ENCODE measurements at regions not wholly inside any gene's neighbourhood (a gene's known extent, or its start where the extent isn't known, plus 50 kb on each side); places are given as distances from the start of the nearest gene placed in this dataset.

DNA sequence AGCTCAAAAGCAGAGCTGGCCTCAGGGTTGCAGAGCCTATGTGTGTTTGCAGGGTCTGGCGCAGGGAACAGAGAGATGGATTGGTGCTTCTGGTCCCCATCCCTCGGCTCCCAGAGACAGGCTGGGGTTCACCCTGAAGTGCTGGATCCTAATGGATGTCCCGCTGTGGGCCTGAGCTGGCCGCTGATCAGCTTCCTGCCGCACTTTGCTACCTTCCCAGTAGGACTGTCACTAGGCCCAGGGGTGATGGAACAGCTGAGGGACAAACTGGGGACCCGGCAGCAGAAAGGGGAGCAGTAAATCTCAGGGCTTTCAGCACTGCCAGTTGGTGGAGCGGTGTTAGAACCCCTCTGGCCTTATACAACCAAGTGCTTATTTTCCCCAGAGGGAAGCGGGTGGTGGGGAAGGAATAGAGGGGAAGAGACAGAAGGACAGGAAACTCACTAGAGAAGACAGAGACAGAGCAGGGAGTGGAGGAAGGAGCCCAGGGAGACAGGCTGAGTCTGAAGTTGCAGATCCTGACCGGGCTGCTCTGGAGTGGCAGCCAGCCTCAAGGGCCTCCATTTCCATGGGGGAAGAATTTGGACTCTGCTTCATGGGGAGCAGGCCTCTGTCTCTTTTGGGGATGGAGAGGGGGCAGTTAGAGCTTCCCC is 78.6 kb downstream of the MRM1 start:
- DNase-seq: no peak
- TF ChIP-seq, protein P1, sequence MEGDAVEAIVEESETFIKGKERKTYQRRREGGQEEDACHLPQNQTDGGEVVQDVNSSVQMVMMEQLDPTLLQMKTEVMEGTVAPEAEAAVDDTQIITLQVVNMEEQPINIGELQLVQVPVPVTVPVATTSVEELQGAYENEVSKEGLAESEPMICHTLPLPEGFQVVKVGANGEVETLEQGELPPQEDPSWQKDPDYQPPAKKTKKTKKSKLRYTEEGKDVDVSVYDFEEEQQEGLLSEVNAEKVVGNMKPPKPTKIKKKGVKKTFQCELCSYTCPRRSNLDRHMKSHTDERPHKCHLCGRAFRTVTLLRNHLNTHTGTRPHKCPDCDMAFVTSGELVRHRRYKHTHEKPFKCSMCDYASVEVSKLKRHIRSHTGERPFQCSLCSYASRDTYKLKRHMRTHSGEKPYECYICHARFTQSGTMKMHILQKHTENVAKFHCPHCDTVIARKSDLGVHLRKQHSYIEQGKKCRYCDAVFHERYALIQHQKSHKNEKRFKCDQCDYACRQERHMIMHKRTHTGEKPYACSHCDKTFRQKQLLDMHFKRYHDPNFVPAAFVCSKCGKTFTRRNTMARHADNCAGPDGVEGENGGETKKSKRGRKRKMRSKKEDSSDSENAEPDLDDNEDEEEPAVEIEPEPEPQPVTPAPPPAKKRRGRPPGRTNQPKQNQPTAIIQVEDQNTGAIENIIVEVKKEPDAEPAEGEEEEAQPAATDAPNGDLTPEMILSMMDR (IDR thresholded peaks at IDR 0.05; ENCODE audit: low read depth, low read length): no peak
- no peaks in the 10 kb centered on the region for H3K36me3 ChIP-seq
- no peak overlapping the region for H3K27ac ChIP-seq
- no peaks in the 10 kb centered on the region for H3K9me3 ChIP-seq (ENCODE audit: severe bottlenecking)
- no peaks in the 10 kb centered on the region for H3K27me3 ChIP-seq (ENCODE audit: insufficient read depth, low read depth, severe bottlenecking)
- H3K4me3 ChIP-seq (ENCODE audit: low read depth, low read length): no peak overlapping the region

DNA sequence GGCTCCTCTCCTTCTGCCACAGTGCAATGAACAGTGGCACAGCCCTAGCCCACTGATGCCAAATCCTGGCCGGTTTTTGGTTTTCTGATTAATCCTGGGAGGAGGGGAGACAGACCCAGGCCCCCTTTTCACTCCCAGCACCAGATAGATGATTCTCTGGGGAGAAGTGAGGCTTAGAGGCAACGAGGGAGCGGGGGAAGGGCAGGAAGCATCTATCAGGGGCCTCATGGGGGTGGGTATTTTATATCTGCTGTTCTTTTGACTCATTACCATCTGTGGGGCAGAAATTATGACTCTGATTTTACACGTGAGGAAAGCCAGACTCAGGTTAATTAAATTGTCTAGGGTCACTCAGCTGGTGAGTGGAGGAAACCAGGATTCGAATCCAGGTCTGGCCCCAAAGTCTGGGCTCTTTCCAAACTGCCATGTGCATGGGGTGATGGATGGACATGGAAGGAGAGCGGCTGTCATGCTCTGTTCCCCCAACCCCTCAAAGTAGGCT is 79.4 kb downstream of the MRM1 start:
- Histone ChIP-seq H3K27ac (no peak overlapping the region), H3K27me3 (ENCODE audit: insufficient read depth, low read depth, severe bottlenecking) (no peaks in the 10 kb centered on the region), H3K4me3 (ENCODE audit: low read depth, low read length) (no peak overlapping the region), H3K9me3 (ENCODE audit: severe bottlenecking) (no peaks in the 10 kb centered on the region), H3K36me3 (no peaks in the 10 kb centered on the region)
- TF ChIP-seq, protein P1 (IDR thresholded peaks at IDR 0.05; ENCODE audit: low read depth, low read length): no peak
- DNase-seq: no peak

DNA sequence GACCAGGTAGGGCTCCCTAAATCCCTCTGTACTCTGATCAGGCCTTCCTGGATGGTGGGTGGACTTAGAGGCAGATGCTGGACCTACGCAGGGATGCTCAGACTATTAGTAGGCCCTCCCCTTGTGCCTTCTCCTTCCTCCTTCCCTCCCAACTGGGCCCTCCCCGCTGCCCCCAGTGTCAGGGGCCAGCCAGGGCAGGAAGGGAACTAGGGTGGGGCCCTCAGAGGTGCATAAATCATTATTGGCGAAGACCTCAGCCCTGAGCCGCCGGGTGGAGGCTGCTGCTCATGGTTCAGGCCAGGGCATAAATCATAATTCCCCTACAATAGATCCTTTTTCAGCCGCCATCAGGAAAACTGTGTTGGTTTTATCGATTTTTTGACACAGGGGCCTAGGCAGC is 81.4 kb downstream of the MRM1 start:
- no peak for DNase-seq
- no peaks in the 10 kb centered on the region for H3K36me3 ChIP-seq
- H3K9me3 ChIP-seq (ENCODE audit: severe bottlenecking): no peaks in the 10 kb centered on the region
- no peak overlapping the region for H3K27ac ChIP-seq
- H3K27me3 ChIP-seq (ENCODE audit: insufficient read depth, low read depth, severe bottlenecking): no peaks in the 10 kb centered on the region
- TF ChIP-seq, protein P1 (IDR thresholded peaks at IDR 0.05; ENCODE audit: low read depth, low read length): no peak
- no peak overlapping the region for H3K4me3 ChIP-seq (ENCODE audit: low read depth, low read length)

DNA sequence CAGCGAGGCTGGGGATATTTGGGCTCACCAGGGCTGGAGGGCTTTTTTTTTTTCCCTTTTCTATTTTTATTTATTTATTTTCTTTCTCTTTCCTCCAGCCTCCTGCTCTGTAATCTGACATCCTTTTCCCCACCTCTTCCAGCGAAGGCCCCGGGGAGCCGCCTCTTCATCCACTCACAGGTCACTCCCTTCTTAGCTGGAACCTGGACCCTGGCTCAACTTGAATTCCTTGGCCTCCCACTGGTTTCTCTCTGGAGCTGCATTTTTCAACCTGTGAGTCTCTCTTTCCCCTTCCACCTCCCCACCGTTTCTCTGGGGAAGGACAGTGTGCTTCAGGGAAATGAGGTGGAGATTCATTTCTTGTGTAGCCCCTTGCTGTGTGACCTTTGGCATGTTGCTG is 82.0 kb downstream of the MRM1 start:
- Histone ChIP-seq H3K36me3 (no peaks in the 10 kb centered on the region), H3K4me3 (ENCODE audit: low read depth, low read length) (no peak overlapping the region), H3K9me3 (ENCODE audit: severe bottlenecking) (no peaks in the 10 kb centered on the region), H3K27me3 (ENCODE audit: insufficient read depth, low read depth, severe bottlenecking) (no peaks in the 10 kb centered on the region), H3K27ac (no peak overlapping the region)
- no peak for DNase-seq
- TF ChIP-seq, protein P1 (IDR thresholded peaks at IDR 0.05; ENCODE audit: low read depth, low read length): no peak

- DNase-seq: no peak
- no peaks in the 10 kb centered on the region for H3K9me3 ChIP-seq (ENCODE audit: severe bottlenecking)
- no peak overlapping the region for H3K4me3 ChIP-seq (ENCODE audit: low read depth, low read length)
- no peaks in the 10 kb centered on the region for H3K27me3 ChIP-seq (ENCODE audit: insufficient read depth, low read depth, severe bottlenecking)
- H3K36me3 ChIP-seq: no peaks in the 10 kb centered on the region
- H3K27ac ChIP-seq: no peak overlapping the region
- TF ChIP-seq, protein P1 (IDR thresholded peaks at IDR 0.05; ENCODE audit: low read depth, low read length): no peak
Measured at GRCh38 chr17:36684134-36684533, 82.8 kb downstream of the MRM1 start.

Measured in WERI-Rb-1 (cell line).